Astrocyte (in vitro differentiated cells and primary cell): ENCODE measurements at regions not wholly inside any gene's neighbourhood (a gene's known extent, or its start where the extent isn't known, plus 50 kb on each side); places are given as distances from the start of the nearest gene placed in this dataset.

Experiments
- CTCF ChIP-seq: IDR thresholded peaks from 2 replicates; pipeline ENCODE4 v1.5.1; 2011; ENCODE audit warnings: low read depth, mild to moderate bottlenecking, inconsistent platforms, low read length, moderate library complexity; ENCODE audit not compliant: insufficient read depth
- EZH2 ChIP-seq: IDR thresholded peaks from 2 replicates; pipeline ENCODE4 v1.6.1; 2012; ENCODE audit warnings: mild to moderate bottlenecking, low read length, inconsistent platforms; ENCODE audit not compliant: insufficient read depth

GRCh38 chr7:41012041-41012440, 690.8 kb downstream of the INHBA start:
- TF ChIP-seq EZH2 (no peak), CTCF (no peak)
